Mesenchymal stem cell (in vitro differentiated cells and primary cell): ENCODE measurements at regions not wholly inside any gene's neighbourhood (a gene's known extent, or its start where the extent isn't known, plus 50 kb on each side); places are given as distances from the start of the nearest gene placed in this dataset.
A peak's percentile ranks its signal among the peaks of the same experiment; 100 is the strongest.

Source experiments
- DNase-seq: peaks from one replicate; pipeline ENCODE4 v3.0.0-alpha.2; 2013
- H2AFZ ChIP-seq: one replicate; pipeline ENCODE4 v1.6.1; 2013; ENCODE audit warnings: low read depth, mild to moderate bottlenecking, control low read depth, inconsistent platforms, low read length, moderate library complexity
- H2AK5ac ChIP-seq: 2 replicates; pipeline ENCODE4 v1.6.1; 2013; ENCODE audit warnings: low read length, moderate library complexity, mild to moderate bottlenecking, inconsistent platforms; ENCODE audit not compliant: severe bottlenecking
- H2BK120ac ChIP-seq: one replicate; pipeline ENCODE4 v1.6.1; 2013; ENCODE audit warnings: low read depth, mild to moderate bottlenecking, inconsistent platforms, low read length, moderate library complexity
- H2BK12ac ChIP-seq, 2 experiments: one replicate each; pipeline ENCODE4 v1.6.1; 2013; ENCODE audit warnings: inconsistent platforms in 2 of 2, low read length in 2 of 2, mild to moderate bottlenecking in 2 of 2, moderate library complexity in 2 of 2, control low read depth in 1 of 2
- H2BK15ac ChIP-seq: one replicate; pipeline ENCODE4 v1.6.1; 2013; ENCODE audit warnings: mild to moderate bottlenecking, low read depth, inconsistent platforms; ENCODE audit not compliant: poor library complexity, severe bottlenecking
- H2BK5ac ChIP-seq: 2 replicates; pipeline ENCODE4 v1.6.1; 2013; ENCODE audit warnings: low read depth, mild to moderate bottlenecking, low read length, control low read depth, inconsistent platforms; ENCODE audit not compliant: poor library complexity, severe bottlenecking
- H3K14ac ChIP-seq, 2 experiments: one replicate each; pipeline ENCODE4 v1.6.1; 2013; ENCODE audit warnings: inconsistent platforms in 2 of 2, low read length in 2 of 2, control low read depth in 1 of 2, mild to moderate bottlenecking in 1 of 2, moderate library complexity in 1 of 2
- H3K18ac ChIP-seq, 2 experiments: one replicate each; pipeline ENCODE4 v1.6.1; 2013; ENCODE audit warnings: inconsistent platforms in 2 of 2, low read length in 2 of 2, control low read depth in 1 of 2, low read depth in 1 of 2, mild to moderate bottlenecking in 1 of 2
- H3K23ac ChIP-seq, 2 experiments: one replicate each; pipeline ENCODE4 v1.6.1; 2013; ENCODE audit warnings: inconsistent platforms in 2 of 2, low read length in 2 of 2, mild to moderate bottlenecking in 2 of 2, moderate library complexity in 2 of 2, control low read depth in 1 of 2
- H3K27ac ChIP-seq: 2 replicates; pipeline ENCODE4 v1.5.1; 2013; ENCODE audit warnings: mild to moderate bottlenecking, moderate library complexity, low read length, control low read depth, inconsistent platforms; ENCODE audit not compliant: poor library complexity, severe bottlenecking
- H3K27me3 ChIP-seq, 2 experiments: 2 replicates each; pipeline versions ENCODE4 v1.6.1 to v1.7.0; 2013; ENCODE audit warnings: low read length in 2 of 2, mild to moderate bottlenecking in 2 of 2, moderate library complexity in 2 of 2, control low read depth in 1 of 2, inconsistent platforms in 1 of 2; ENCODE audit not compliant: control insufficient read depth in 1 of 2, insufficient read depth in 1 of 2
- H3K36me3 ChIP-seq, 2 experiments: 2 replicates each; pipeline versions ENCODE4 v1.6.1 to v1.7.0; 2013; ENCODE audit warnings: low read length in 2 of 2, control low read depth in 1 of 2, inconsistent platforms in 1 of 2, low read depth in 1 of 2, mild to moderate bottlenecking in 1 of 2; ENCODE audit not compliant: insufficient read depth in 2 of 2, control insufficient read depth in 1 of 2
- H3K4ac ChIP-seq, 2 experiments: one replicate each; pipeline ENCODE4 v1.6.1; 2013; ENCODE audit warnings: inconsistent platforms in 2 of 2, low read length in 2 of 2, mild to moderate bottlenecking in 2 of 2, moderate library complexity in 2 of 2, control low read depth in 1 of 2, low read depth in 1 of 2
- H3K4me1 ChIP-seq: 2 replicates; pipeline ENCODE4 v1.6.1; 2013; ENCODE audit warnings: low read depth, low read length, control low read depth; ENCODE audit not compliant: control insufficient read depth, insufficient read depth
- H3K4me2 ChIP-seq: 2 replicates; pipeline ENCODE4 v1.6.1; 2013; ENCODE audit warnings: low read length, mild to moderate bottlenecking, inconsistent platforms; ENCODE audit not compliant: poor library complexity, severe bottlenecking
- H3K4me3 ChIP-seq, 2 experiments: 2 replicates each; pipeline versions ENCODE4 v1.5.1 to v1.7.0; 2013; ENCODE audit warnings: low read length in 2 of 2, mild to moderate bottlenecking in 2 of 2, control low read depth in 1 of 2, low read depth in 1 of 2; ENCODE audit not compliant: insufficient read depth in 1 of 2
- H3K79me1 ChIP-seq: replicated peaks from 2 replicates; pipeline ENCODE4 v1.6.1; 2013; ENCODE audit warnings: mild to moderate bottlenecking, control low read depth, low read length, inconsistent platforms; ENCODE audit not compliant: poor library complexity, severe bottlenecking
- H3K9ac ChIP-seq: 2 replicates; pipeline ENCODE4 v1.7.0; 2013; ENCODE audit warnings: mild to moderate bottlenecking, low read length, moderate library complexity
- H3K9me3 ChIP-seq: 2 replicates; pipeline ENCODE4 v1.7.0; 2013; ENCODE audit warnings: mild to moderate bottlenecking, low read length; ENCODE audit not compliant: control insufficient read depth
- H4K8ac ChIP-seq: one replicate; pipeline ENCODE4 v1.6.1; 2013; ENCODE audit warnings: inconsistent platforms, mild to moderate bottlenecking, low read length, moderate library complexity
- H4K91ac ChIP-seq: one replicate; pipeline ENCODE4 v1.6.1; 2013; ENCODE audit warnings: mild to moderate bottlenecking, low read length, inconsistent platforms
- WGBS: methylation state at CpG from one replicate; pipeline ENCODE4 v1.1.7; 2013; ENCODE audit warnings: mixed read lengths; 5-methylcytosine and 5-hydroxymethylcytosine counted together

DNA sequence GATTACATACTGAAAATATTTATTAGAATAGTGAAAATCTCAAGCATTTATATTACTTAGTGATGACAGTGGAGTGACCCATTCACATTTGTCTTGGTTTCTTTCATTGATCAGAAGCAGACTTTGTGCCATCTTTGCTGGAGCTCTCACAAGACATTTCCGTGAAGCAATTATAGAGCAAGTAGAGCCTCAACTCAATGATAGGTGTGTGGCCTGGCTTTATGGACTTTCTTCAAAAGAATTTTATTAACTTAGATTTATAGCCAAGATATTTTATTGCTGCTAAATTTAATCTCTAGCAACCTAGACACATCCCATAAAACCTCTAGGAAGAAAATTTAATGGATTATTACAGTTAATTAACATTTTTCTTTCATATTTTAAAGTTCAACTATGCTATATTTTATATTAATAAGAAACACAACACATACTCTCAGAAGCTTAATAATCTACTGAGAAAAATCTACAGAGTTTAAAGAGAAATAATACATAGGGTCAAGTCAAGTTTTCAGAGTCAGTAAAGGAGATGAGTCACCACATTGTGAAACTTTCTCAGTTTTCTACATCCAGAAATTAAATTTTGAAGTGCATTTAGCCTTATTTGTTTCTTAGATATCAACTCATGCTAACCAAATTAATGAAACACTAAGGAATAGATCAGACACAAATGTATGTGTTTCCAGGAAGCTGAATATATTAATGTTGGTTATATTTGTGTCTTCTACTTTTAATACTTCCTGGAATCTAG, 160.5 kb downstream of the LACC1 start:
- Histone ChIP-seq H2AK5ac (no peak overlapping the region), H4K8ac (no peak overlapping the region), H2BK5ac (no peak overlapping the region), H3K4me2 (no peak overlapping the region), H3K18ac (no peak overlapping the region), H3K23ac (no peak overlapping the region), H2AFZ (no peak overlapping the region), H3K36me3 (no peaks in the 10 kb centered on the region), H4K91ac (no peak overlapping the region), H3K4me3 (no peak overlapping the region), H3K79me1 (no peaks in the 10 kb centered on the region), H3K4ac (no peak overlapping the region), H3K4me1 (peaks cover 4% of the 10 kb centered on the region), H3K27ac (peak overlapping the region; percentile 68), H2BK120ac (no peak overlapping the region), H3K27me3 (peaks cover 0 to 7% of the 10 kb centered on the region in 2 experiments), H2BK15ac (no peak overlapping the region), H3K14ac (no peak overlapping the region), H2BK12ac (no peak overlapping the region), H3K9ac (no peak overlapping the region), H3K9me3 (no peaks in the 10 kb centered on the region)
- WGBS: no CpG with 5 or more reads among the region's 1 CpG
- peak; percentile 73 for DNase-seq

DNA sequence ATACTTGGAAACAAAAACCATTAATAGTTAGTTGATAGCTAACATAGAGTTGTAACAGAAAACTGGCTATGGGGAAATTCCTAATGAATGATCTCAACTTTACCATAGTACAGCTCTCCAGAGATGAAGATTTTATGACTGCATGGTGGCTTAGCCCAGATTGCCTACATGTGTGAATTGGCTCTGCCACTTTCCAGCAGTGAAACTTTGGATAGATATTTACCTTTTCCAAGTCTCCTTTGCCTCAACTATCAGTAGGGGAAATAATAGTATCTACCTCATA, 161.1 kb downstream of the LACC1 start:
- H2BK120ac ChIP-seq: no peak overlapping the region
- peak; percentile 71 for DNase-seq

DNA sequence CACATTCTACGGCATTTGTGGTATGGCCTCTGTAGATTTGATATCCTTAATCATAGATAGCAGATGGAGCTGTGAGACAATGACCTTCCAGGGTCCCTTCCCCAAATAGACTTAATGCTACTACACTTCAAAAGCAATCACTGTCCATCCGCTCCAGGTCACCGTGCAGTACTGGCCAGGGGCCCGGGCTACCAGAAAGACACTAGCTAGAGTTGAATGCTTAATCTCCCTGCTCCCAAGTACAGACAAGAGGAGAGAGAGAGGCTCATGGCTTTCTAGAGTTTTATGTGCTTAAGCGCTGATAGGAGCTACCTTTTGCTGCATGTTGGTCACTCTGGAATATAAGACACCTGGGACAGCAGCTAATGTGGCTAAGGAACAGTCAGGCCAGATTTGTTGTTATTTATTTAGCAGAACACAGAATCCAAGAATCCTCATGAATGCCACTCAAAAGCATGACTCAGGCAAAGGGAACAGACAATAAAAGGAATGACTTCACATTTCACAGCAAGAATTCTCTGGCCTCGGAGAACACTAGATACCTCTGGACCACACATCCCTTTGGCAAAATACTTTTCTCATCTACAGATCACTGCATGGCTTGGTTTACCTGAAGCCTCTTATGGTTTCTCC, 165.0 kb downstream of the LACC1 start:
- WGBS: 81% methylated on average over 6 of the region's 6 CpGs
- Histone ChIP-seq H3K36me3 (no peaks in the 10 kb centered on the region), H4K91ac (no peak overlapping the region), H3K18ac (no peak overlapping the region), H3K4me2 (no peak overlapping the region), H3K4me1 (peaks cover 8% of the 10 kb centered on the region), H2AK5ac (peak overlapping the region; percentile 44), H3K4me3 (no peak overlapping the region), H3K14ac (no peak overlapping the region), H2BK120ac (no peak overlapping the region), H2AFZ (no peak overlapping the region), H3K9ac (no peak overlapping the region), H2BK5ac (no peak overlapping the region), H2BK15ac (no peak overlapping the region), H4K8ac (no peak overlapping the region), H3K23ac (no peak overlapping the region), H2BK12ac (no peak overlapping the region), H3K27ac (peak overlapping the region; percentile 4), H3K4ac (no peak overlapping the region), H3K9me3 (no peaks in the 10 kb centered on the region), H3K27me3 (peaks cover 0 to 34% of the 10 kb centered on the region in 2 experiments), H3K79me1 (no peaks in the 10 kb centered on the region)
- DNase-seq: peak; percentile 39

More for the DNA sequence above, 161.1 kb downstream of the LACC1 start:
- H3K4me2 ChIP-seq: no peak overlapping the region
- no peaks in the 10 kb centered on the region for H3K79me1 ChIP-seq
- H2BK15ac ChIP-seq: no peak overlapping the region
- H3K9me3 ChIP-seq: no peaks in the 10 kb centered on the region
- H3K14ac ChIP-seq: no peak overlapping the region
- peaks cover 0 to 10% of the 10 kb centered on the region in 2 experiments for H3K27me3 ChIP-seq
- H3K4me1 ChIP-seq: peaks cover 8% of the 10 kb centered on the region
- no peak overlapping the region for H3K23ac ChIP-seq
- peak overlapping the region; percentile 80 for H3K27ac ChIP-seq
- H3K36me3 ChIP-seq: no peaks in the 10 kb centered on the region
- H4K91ac ChIP-seq: no peak overlapping the region
- no peak overlapping the region for H3K4me3 ChIP-seq
- no peak overlapping the region for H2AFZ ChIP-seq
- H2BK12ac ChIP-seq: no peak overlapping the region
- H3K9ac ChIP-seq: no peak overlapping the region
- H3K18ac ChIP-seq: no peak overlapping the region
- H2AK5ac ChIP-seq: no peak overlapping the region
- no peak overlapping the region for H2BK5ac ChIP-seq
- no peak overlapping the region for H3K4ac ChIP-seq
- H4K8ac ChIP-seq: no peak overlapping the region

DNA sequence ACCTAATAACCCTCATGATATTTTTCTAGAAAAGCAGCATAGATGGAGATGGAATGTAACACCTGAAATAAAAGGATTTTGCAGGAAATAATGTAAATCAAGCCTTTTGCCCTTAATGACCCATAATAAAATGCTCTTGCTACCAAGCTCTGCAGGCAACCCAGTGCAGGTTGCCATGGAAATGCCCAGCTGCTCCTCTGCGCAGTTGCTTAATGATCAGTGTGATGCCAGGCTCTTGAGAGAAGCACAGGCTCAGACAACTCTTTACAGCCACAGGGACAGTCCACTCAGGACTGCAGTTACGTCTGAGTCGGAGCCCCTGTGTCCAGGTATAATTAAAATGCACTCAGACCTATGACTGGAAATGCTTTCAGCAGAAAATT, 165.5 kb downstream of the LACC1 start:
- Histone ChIP-seq H3K18ac (no peak overlapping the region), H3K27me3 (peaks cover 0 to 34% of the 10 kb centered on the region in 2 experiments), H3K4me3 (no peak overlapping the region), H2BK12ac (no peak overlapping the region), H3K23ac (no peak overlapping the region), H4K8ac (no peak overlapping the region), H2AK5ac (peak overlapping the region; percentile 8), H3K27ac (peak overlapping the region; percentile 31), H2BK120ac (no peak overlapping the region), H3K4me1 (peaks cover 8% of the 10 kb centered on the region), H2AFZ (no peak overlapping the region), H3K4me2 (no peak overlapping the region), H4K91ac (no peak overlapping the region), H3K36me3 (no peaks in the 10 kb centered on the region), H3K9ac (no peak overlapping the region), H3K4ac (no peak overlapping the region), H3K14ac (no peak overlapping the region), H3K79me1 (no peaks in the 10 kb centered on the region), H2BK5ac (no peak overlapping the region), H3K9me3 (no peaks in the 10 kb centered on the region), H2BK15ac (no peak overlapping the region)
- 92% methylated on average over 3 of the region's 3 CpGs for WGBS
- DNase-seq: no peak
